ENCODE measurements at regions not wholly inside any gene's neighbourhood (a gene's known extent, or its start where the extent isn't known, plus 50 kb on each side); places are given as distances from the start of the nearest gene placed in this dataset.

DNA sequence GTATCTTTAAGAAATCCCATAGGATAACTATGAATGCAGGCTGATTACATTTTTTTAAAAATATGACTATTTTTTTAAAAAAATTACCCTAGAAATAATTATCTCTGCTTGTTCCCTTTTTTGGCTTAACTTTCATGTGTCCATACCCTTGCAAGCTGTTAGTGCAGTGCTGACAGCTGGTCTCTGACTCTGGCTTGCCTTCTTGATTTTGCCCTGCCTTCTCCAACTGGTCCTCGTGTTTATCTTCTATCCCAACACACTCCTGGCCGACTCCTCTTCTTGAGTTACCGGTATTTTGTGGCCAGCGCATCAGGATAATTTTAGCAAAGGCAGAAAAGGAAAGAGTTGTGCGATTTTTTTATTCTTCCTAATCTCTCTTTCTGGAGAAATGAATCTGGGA is 111.7 kb upstream of the STARD3NL start:
- no peak for TF ChIP-seq POLR2A (IDR thresholded peaks at IDR 0.05)
- TF ChIP-seq, protein P1, sequence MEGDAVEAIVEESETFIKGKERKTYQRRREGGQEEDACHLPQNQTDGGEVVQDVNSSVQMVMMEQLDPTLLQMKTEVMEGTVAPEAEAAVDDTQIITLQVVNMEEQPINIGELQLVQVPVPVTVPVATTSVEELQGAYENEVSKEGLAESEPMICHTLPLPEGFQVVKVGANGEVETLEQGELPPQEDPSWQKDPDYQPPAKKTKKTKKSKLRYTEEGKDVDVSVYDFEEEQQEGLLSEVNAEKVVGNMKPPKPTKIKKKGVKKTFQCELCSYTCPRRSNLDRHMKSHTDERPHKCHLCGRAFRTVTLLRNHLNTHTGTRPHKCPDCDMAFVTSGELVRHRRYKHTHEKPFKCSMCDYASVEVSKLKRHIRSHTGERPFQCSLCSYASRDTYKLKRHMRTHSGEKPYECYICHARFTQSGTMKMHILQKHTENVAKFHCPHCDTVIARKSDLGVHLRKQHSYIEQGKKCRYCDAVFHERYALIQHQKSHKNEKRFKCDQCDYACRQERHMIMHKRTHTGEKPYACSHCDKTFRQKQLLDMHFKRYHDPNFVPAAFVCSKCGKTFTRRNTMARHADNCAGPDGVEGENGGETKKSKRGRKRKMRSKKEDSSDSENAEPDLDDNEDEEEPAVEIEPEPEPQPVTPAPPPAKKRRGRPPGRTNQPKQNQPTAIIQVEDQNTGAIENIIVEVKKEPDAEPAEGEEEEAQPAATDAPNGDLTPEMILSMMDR (IDR thresholded peaks at IDR 0.05): no peak

Measured in right lobe of liver (tissue), 4 donors.